IMR-90 (cell line): ENCODE measurements at regions not wholly inside any gene's neighbourhood (a gene's known extent, or its start where the extent isn't known, plus 50 kb on each side); places are given as distances from the start of the nearest gene placed in this dataset.

Experiments
- POLR2A ChIP-seq: IDR thresholded peaks from 2 replicates; pipeline ENCODE4 v1.6.1; 2012; ENCODE audit warnings: mild to moderate bottlenecking, low read depth, low read length
- RAD21 ChIP-seq: IDR thresholded peaks from 2 replicates; pipeline ENCODE4 v1.6.1; 2012; ENCODE audit warnings: low read length, improper control_type of control experiment
- RCOR1 ChIP-seq: IDR thresholded peaks from 2 replicates; pipeline ENCODE4 v1.6.1; 2012; ENCODE audit warnings: mild to moderate bottlenecking, low read length, improper control_type of control experiment; ENCODE audit not compliant: insufficient replicate concordance
- RFX5 ChIP-seq: IDR thresholded peaks from 2 replicates; pipeline ENCODE4 v1.8.0; 2012; ENCODE audit warnings: low read depth, mild to moderate bottlenecking, low read length, moderate library complexity
- TF ChIP-seq, protein P1 (sequence below): conservative IDR thresholded peaks from 2 replicates; pipeline ENCODE4 v1.5.1; 2012; ENCODE audit warnings: mild to moderate bottlenecking, low read depth, low read length, improper control_type of control experiment

DNA sequence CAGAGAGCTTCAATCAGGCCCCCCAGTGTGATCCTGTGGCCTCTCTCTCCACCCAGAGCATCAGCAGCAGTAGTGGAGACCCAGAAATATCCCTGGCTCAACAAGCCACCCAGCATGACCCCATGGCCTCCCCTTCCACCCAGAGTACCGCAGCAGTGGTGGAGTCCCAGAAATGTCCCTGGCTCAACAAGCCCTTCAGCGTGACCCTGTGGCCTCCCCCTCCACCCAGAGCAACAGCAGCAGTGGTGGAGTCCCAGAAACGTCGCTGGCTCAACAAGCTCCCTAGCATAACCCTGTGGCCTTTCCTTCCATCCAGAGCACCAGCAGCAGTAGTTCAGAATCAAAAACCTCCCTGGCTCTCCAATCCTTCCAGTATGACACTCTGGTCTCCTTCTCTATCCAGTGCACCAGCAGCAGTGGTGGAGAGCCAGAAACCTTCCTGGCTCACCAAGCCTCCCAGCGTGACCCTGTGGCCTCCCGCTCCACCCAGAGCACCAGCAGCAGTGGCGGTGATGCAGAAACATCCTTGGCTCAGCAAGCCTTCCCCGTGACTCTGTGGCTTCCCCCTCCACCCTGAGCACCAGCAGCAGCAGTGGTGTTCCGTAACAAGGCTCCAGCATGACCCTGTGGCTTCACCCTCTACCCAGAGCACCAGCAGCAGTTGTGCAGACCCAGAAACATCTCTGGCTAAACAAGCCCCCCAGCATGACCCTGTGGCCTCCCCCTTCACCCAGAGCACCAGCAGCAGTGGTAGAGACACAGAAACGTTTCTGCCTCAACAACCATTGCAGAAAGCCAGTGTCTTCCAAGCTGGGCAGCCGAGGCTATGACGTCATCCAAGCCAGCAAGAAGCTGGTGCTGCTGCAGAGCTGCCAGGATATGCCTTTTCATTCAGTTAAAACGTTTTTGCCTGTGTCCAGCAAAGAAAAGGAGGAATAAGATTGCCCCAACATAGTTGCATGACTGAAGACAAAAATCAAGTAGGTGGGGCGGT lies 61.3 kb upstream of the TAMM41 start:
- TF ChIP-seq, protein P1, sequence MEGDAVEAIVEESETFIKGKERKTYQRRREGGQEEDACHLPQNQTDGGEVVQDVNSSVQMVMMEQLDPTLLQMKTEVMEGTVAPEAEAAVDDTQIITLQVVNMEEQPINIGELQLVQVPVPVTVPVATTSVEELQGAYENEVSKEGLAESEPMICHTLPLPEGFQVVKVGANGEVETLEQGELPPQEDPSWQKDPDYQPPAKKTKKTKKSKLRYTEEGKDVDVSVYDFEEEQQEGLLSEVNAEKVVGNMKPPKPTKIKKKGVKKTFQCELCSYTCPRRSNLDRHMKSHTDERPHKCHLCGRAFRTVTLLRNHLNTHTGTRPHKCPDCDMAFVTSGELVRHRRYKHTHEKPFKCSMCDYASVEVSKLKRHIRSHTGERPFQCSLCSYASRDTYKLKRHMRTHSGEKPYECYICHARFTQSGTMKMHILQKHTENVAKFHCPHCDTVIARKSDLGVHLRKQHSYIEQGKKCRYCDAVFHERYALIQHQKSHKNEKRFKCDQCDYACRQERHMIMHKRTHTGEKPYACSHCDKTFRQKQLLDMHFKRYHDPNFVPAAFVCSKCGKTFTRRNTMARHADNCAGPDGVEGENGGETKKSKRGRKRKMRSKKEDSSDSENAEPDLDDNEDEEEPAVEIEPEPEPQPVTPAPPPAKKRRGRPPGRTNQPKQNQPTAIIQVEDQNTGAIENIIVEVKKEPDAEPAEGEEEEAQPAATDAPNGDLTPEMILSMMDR = no peak
- TF ChIP-seq POLR2A (no peak), RCOR1 (no peak), RAD21 (no peak), RFX5 (no peak)
